Adrenal gland (tissue), 5 donors: ENCODE measurements at regions not wholly inside any gene's neighbourhood (a gene's known extent, or its start where the extent isn't known, plus 50 kb on each side); places are given as distances from the start of the nearest gene placed in this dataset.

Source experiments
- CTCF ChIP-seq, 6 experiments: fragments of 450-650 bp in 4 of 6; fragments of 200-600 bp in 2 of 6; sonication (generic) in 1 of 6; IDR thresholded peaks; 1 replicate in 5 of 6; 2 replicates in 1 of 6; pipeline versions ENCODE4 v1.5.1 to v1.8.0; 2016 to 2021; ENCODE audit warnings: antibody characterized with exemption in 6 of 6, mild to moderate bottlenecking in 2 of 6, moderate library complexity in 1 of 6
- POLR2A ChIP-seq, 2 donors: fragments of 450-650 bp; IDR thresholded peaks; one replicate each; pipeline ENCODE4 v1.6.1; 2017; ENCODE audit warnings: antibody characterized with exemption in 2 of 2, mild to moderate bottlenecking in 2 of 2, moderate library complexity in 1 of 2
- donor health status: DM: no; HTN: no; CAD: no.

- TF ChIP-seq POLR2A (IDR thresholded peaks at IDR 0.05) (no peak), CTCF (IDR thresholded peaks at IDR 0.05) (no peak)
Observed at GRCh38 chr1:181159451-181160140, 71.1 kb downstream of the IER5 start.
